ENCODE measurements at regions not wholly inside any gene's neighbourhood (a gene's known extent, or its start where the extent isn't known, plus 50 kb on each side); places are given as distances from the start of the nearest gene placed in this dataset.

DNA sequence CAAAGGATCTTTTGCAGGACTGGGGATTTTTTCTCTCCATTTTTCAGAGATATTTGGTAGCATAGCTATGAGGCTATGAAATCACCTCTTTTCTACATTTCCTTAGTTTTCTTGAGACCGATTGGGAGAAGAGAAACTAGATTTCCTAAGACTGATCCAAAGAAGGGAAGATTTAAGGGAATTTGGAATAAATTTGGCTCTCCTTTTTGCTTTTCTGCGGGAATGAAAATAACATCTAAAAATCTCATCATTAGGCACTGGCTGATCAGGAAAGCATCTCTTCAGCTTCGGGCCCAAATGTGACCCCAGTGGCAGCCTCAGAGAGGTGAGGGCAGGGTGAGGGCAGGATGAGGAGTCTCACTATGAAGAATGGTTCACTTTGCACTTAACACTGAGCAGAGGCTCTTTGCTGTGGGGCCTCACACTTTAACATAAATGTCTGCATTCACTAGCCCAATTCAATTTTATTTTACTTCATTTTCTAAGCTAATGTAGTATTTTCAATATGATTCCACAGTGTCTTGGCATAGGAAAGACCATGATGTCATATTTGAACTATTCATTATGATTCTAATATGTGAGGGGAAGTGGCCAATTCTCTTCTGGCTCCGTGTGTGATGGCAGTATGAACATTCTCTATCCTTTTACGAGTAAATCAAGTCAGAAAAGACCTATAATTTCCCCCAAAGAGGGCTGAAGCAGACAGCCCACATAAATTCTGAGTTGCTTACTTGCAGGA is 193.2 kb downstream of the MEX3B start:
- Histone ChIP-seq H3K9me3 (ENCODE audit: control insufficient read depth, low read length) (no peaks in the 10 kb centered on the region), H3K9ac (ENCODE audit: extremely low read depth, low read length, poor library complexity, severe bottlenecking) (no peak overlapping the region), H3K36me3 (ENCODE audit: control insufficient read depth, insufficient read depth, low read length) (no peaks in the 10 kb centered on the region), H3K4me3 (ENCODE audit: low read length) (no peak overlapping the region), H3K27me3 (ENCODE audit: control insufficient read depth, insufficient read depth, low read length, poor library complexity, severe bottlenecking) (no peaks in the 10 kb centered on the region), H3K27ac (ENCODE audit: low read depth, low read length) (no peak overlapping the region), H3K4me1 (ENCODE audit: control insufficient read depth, insufficient read depth, low read length) (no peaks in the 10 kb centered on the region)
- WGBS, 2 experiments (ENCODE audit: insufficient coverage in 1 of 2, insufficient read length in 1 of 2) = 89 to 95% methylated on average over 1 to 5 of the region's 5 CpGs
- Mint-ChIP-seq H3K36me3 (ENCODE audit: low read depth) (peaks cover 28% of the 10 kb centered on the region), H3K9me3 (no peaks in the 10 kb centered on the region), H3K27ac (no peak overlapping the region), H3K4me3 (no peak overlapping the region), H3K27me3 (ENCODE audit: insufficient read depth) (no peaks in the 10 kb centered on the region), H3K4me1 (peaks cover 5% of the 10 kb centered on the region)
- TF ChIP-seq, protein P1, sequence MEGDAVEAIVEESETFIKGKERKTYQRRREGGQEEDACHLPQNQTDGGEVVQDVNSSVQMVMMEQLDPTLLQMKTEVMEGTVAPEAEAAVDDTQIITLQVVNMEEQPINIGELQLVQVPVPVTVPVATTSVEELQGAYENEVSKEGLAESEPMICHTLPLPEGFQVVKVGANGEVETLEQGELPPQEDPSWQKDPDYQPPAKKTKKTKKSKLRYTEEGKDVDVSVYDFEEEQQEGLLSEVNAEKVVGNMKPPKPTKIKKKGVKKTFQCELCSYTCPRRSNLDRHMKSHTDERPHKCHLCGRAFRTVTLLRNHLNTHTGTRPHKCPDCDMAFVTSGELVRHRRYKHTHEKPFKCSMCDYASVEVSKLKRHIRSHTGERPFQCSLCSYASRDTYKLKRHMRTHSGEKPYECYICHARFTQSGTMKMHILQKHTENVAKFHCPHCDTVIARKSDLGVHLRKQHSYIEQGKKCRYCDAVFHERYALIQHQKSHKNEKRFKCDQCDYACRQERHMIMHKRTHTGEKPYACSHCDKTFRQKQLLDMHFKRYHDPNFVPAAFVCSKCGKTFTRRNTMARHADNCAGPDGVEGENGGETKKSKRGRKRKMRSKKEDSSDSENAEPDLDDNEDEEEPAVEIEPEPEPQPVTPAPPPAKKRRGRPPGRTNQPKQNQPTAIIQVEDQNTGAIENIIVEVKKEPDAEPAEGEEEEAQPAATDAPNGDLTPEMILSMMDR (conservative IDR thresholded peaks at IDR 0.05) = no peak
- DNase-seq = no peak

DNA sequence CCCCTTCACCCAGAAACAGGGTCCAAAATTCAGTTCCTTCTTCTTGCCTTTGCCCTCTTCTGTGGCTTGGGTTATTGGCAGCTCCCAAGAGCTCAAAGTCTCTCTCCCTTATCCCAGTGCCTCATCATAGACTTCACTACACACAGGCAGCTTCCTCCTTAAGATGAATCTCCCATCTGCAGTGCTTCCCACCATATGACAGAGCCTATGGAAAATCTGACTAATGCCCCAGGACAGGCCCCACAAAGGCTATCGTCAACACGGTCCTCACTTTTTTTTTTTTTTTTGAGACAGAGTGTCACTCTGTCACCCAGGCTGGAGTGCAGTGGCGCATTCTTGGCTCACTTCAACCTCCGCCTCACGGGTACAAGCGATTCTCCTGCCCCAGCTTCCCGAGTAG is 194.1 kb downstream of the MEX3B start:
- H3K4me1 Mint-ChIP-seq = peaks cover 8% of the 10 kb centered on the region
- no peak overlapping the region for H3K4me3 Mint-ChIP-seq
- Histone ChIP-seq H3K4me1 (ENCODE audit: control insufficient read depth, insufficient read depth, low read length) (no peaks in the 10 kb centered on the region), H3K27ac (ENCODE audit: low read depth, low read length) (no peak overlapping the region), H3K27me3 (ENCODE audit: control insufficient read depth, insufficient read depth, low read length, poor library complexity, severe bottlenecking) (no peaks in the 10 kb centered on the region), H3K9me3 (ENCODE audit: control insufficient read depth, low read length) (no peaks in the 10 kb centered on the region), H3K9ac (ENCODE audit: extremely low read depth, low read length, poor library complexity, severe bottlenecking) (no peak overlapping the region), H3K36me3 (ENCODE audit: control insufficient read depth, insufficient read depth, low read length) (no peaks in the 10 kb centered on the region), H3K4me3 (ENCODE audit: low read length) (no peak overlapping the region)
- H3K27me3 Mint-ChIP-seq (ENCODE audit: insufficient read depth) = no peaks in the 10 kb centered on the region
- DNase-seq = no peak
- no peak overlapping the region for H3K27ac Mint-ChIP-seq
- peaks cover 19% of the 10 kb centered on the region for H3K36me3 Mint-ChIP-seq (ENCODE audit: low read depth)
- TF ChIP-seq, protein P1 (conservative IDR thresholded peaks at IDR 0.05) = no peak
- WGBS, 2 experiments (ENCODE audit: insufficient coverage in 1 of 2, insufficient read length in 1 of 2) = 82 to 100% methylated on average over 1 to 7 of the region's 7 CpGs
- no peaks in the 10 kb centered on the region for H3K9me3 Mint-ChIP-seq

DNA sequence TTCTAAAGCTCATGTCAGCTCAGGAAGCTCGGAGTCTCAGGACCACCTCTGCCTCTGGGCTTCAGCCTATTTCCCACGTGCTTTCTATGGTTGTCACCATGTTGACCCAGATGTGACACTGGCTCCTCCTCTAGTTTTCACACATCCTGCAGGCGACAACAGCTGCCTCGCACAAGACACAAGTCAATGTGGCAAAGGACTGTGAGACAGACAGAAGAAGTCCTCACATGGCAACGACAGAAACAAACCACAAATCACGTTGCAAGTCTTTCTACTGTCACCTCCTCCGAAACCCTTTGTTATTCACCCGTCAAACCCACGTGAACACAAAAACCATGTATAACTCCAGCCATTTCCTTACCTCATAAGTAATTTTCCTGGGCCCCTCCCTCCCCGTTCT is 194.5 kb downstream of the MEX3B start:
- H3K36me3 Mint-ChIP-seq (ENCODE audit: low read depth) = peaks cover 15% of the 10 kb centered on the region
- H3K36me3 ChIP-seq (ENCODE audit: control insufficient read depth, insufficient read depth, low read length) = no peaks in the 10 kb centered on the region
- peaks cover 8% of the 10 kb centered on the region for H3K4me1 Mint-ChIP-seq
- no peak overlapping the region for H3K4me3 ChIP-seq (ENCODE audit: low read length)
- no peak overlapping the region for H3K27ac Mint-ChIP-seq
- H3K27ac ChIP-seq (ENCODE audit: low read depth, low read length) = no peak overlapping the region
- TF ChIP-seq, protein P1 (conservative IDR thresholded peaks at IDR 0.05) = no peak
- H3K27me3 ChIP-seq (ENCODE audit: control insufficient read depth, insufficient read depth, low read length, poor library complexity, severe bottlenecking) = no peaks in the 10 kb centered on the region
- no peaks in the 10 kb centered on the region for H3K9me3 ChIP-seq (ENCODE audit: control insufficient read depth, low read length)
- H3K9me3 Mint-ChIP-seq = no peaks in the 10 kb centered on the region
- H3K4me3 Mint-ChIP-seq = no peak overlapping the region
- no peaks in the 10 kb centered on the region for H3K4me1 ChIP-seq (ENCODE audit: control insufficient read depth, insufficient read depth, low read length)
- H3K27me3 Mint-ChIP-seq (ENCODE audit: insufficient read depth) = no peaks in the 10 kb centered on the region
- WGBS, 2 experiments (ENCODE audit: insufficient coverage in 1 of 2, insufficient read length in 1 of 2) = 87 to 90% methylated on average over 8 to 10 of the region's 10 CpGs
- DNase-seq = no peak
- no peak overlapping the region for H3K9ac ChIP-seq (ENCODE audit: extremely low read depth, low read length, poor library complexity, severe bottlenecking)

Data from endodermal cell (in vitro differentiated cells).